ENCODE measurements at regions not wholly inside any gene's neighbourhood (a gene's known extent, or its start where the extent isn't known, plus 50 kb on each side); places are given as distances from the start of the nearest gene placed in this dataset.
"Not testable (repeated sequence)": the region's sequence is repeated elsewhere in the genome, so short reads cannot be mapped to it uniquely, and the experiment has no call there.

GRCh38 chr16:73131156-73131862 is 83.4 kb upstream of the ZFHX3 start:
- DNase-seq: no peak

DNA sequence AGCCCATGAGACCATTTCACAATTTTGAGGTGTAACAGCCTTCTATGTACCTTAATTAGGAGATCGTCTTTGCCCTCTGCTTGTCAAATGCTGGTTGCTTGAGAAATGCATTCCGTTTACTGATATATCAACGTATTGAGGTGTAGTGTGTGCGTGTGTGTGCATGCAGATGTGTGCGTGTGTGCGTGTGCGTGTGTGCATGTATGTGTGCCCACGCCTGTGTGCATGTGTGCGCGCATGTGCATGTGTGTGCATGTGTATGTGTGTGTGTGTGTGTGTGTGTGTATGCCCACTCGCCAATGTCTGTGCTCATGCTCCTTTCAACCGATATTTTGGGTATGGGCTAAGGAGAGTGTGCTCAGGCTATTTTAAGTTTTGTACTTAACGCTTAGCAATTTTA is 81.5 kb upstream of the ZFHX3 start:
- no peak for DNase-seq

DNA sequence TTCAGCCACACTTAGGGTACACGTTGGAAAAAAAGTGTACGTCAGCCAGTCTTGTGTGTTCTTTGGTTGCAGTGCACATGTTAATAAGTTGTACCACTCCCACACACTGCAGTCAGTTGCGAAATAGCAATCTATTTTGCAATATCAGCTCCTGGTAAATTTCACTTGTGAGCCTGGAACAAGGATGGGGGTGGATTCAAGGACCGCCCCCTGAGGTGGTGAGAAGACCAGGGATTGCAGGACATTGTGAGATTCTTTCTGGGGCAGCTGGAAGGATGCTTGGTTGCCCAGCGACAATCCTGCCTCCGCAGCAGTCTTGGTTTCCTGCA is 78.6 kb upstream of the ZFHX3 start:
- no peak for DNase-seq

- DNase-seq: no peak
Measured at GRCh38 chr16:73125850-73126524, 78.1 kb upstream of the ZFHX3 start.

DNA sequence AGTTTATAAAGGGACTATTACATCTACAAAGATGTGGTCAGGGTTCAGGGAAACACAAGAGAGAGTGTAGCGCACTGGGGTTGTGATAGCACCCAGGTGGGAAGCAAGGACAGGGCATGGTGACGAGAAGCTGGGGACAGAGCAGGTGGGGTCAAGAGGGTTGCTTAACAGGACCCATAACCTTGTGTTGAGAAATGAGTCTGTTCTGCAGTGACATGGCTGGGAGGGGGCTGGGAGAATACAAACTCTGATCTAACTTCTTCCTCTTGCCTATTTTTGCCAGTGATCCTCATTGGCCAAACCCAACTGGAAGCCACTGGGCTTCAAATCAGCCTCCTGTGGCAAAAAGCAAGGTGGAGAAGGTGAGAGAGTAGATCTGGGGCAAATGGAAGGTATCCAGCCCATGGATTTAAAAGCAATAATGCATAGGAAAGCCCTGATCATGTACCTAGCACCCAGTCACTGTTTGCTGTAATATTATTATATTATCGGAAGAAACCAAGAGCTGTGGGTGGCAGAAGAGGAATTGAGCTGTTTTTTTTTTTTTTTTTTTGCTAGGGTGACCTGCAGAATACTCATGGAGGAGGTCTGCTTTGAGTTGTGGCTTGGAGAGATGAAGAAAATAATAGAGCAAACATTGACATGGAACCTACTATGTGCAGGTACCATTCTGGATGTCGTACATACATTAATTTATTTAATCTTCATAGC is 76.9 kb upstream of the ZFHX3 start:
- no peak for DNase-seq

DNA sequence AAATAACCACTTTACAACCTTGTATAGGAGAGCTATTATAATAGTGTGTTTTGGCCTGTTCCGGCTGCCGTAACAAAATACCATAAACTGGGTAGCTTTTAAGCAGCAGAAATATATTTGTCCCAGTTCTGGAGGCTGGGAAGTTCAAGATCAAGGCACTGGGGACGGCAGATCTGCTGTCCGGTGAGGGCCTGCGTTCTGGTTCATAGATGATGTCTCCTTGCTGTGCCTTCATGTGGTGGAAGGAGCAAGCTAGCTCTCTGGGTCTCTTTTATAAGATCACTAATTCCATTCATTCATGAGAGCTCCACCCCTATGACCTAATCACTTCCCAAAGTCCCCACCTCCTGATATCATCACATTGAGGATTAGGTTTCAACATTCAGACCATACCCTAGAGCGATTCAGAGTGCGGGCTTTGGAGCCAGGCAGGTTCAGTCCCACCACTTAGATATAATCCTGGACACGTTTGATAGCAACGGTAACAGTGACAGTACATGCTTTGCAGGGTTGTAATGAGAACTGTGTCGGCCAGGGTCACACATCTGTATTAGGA is 76.2 kb upstream of the ZFHX3 start:
- no peak for DNase-seq

DNA sequence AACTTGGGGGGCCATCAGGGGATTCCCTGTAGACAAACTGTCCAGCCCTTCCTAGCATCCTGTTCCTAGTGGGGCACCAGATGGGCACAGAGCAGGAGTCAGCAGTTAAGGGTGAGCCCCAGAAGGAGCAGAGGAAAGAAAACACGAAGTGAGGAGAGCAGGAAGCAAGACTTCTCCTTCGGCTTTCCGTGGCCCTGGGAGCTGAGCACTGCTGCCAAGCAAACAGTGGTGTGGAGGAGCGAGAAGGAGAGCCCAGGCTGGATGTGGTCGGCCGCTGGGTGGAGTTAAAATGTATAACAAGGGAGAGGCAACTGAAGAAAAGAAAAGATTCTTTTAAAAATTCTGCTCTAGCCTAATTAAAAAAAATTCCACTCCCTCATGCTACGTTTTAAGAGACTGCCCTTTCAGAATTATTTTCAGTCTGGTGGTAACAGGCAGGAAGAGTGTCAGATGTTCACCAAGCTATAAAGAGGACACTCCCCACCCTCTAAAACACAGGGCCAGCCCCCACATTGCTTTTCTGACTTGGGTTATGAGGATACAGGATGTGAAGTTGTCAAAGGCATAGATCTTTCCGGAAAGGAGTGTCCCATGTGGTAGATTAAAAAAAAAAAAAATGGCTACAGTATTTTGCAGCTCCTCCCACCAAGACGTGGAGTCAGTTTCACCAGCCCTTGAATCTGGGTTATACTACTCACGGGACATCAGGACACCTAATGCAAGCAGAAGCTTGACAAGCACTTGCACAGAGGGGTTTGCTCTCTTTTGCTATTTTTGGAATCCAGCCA is 74.9 kb upstream of the ZFHX3 start:
- no peak for DNase-seq

DNA sequence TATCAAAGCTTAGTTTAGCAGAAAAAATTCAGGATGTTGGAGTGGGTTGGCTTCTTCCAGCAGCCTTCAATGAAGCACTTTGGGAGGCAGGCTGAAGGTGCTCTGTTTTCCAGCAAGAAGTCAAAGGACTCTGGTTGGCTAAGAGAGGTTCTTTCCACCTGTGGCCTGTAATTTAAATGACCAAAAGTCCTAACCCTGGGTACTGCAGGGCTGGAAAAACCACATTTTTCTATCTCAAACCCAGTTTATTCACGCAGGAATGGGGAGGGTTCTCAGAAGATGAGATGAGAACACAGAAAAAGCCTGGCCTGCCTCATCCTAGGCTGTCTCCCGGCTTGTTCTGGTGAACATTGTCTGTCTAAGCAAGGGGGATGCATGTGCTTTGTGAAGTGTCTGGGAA is 68.6 kb upstream of the ZFHX3 start:
- no peak for DNase-seq

DNA sequence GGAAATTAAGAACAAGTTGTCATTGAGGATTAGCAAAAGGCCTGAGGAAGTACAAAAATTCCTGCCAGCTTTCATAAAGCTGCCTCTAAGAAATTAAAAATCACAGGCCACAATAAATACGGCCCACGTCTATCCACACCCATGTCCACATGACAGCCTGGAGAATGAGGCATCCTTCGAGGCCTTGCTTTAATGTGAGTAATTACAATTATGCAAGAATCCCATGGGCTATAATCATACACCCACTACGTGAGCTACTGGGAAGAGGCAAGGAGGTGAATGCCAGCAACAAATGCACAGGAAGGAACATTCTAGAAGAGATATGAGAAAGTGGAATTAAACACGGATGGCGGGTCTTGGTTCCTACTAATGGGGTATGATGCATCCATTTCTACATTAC is 65.4 kb upstream of the ZFHX3 start:
- no peak for DNase-seq

GRCh38 chr16:73108195-73108963 is 60.5 kb upstream of the ZFHX3 start:
- no peak for DNase-seq

DNA sequence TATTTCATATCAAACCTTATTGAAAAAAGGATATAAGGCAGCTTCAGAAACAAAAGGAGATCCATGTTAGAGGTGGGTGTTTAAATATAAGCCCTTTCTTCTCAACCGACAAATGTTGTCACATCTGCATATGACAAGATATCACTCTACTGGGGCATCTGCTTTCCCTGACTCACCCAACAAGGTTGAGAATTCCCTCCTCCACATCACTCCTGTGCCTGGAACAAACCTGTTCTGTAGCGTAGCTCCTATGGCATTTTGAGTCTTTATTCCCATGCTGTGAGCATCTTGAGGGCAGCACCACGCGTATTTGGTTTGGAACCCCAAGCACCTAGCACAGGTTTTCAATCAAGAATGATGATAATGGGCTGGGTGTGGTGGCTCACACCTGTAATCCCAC is 59.4 kb upstream of the ZFHX3 start:
- DNase-seq: no peak

- no peak for DNase-seq
Measured at GRCh38 chr16:73106329-73107034, 58.6 kb upstream of the ZFHX3 start.

- no peak for DNase-seq
Measured at GRCh38 chr16:73101568-73101967, 53.6 kb upstream of the ZFHX3 start.

GRCh38 chr16:73099601-73100000 is 51.7 kb upstream of the ZFHX3 start:
- DNase-seq: not testable (repeated sequence)
